ENCODE measurements at regions not wholly inside any gene's neighbourhood (a gene's known extent, or its start where the extent isn't known, plus 50 kb on each side); places are given as distances from the start of the nearest gene placed in this dataset.

DNA sequence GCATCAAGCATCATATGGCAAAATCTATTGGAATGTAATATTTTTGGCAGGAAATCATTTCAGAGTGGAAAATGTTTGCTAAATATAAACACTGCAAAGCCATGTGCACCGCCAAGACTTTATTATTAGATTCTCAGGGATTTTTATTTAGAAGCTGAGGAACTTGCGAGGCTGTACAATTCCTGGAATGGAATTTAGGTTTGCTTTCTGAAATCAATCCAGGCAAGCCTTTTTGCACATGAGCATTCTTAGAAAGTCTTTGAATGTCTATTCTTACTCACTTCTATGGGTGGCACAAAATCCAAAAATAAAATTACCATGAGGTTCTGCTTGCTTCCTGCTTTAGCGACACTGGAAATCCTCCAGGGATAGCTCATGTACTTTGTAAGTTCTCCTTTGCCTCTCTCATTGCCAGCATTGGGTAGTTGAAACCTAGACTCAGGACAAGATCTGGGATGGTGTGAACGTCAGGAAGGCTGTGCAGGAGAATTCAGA, 71.5 kb upstream of the PALM2AKAP2 start:
- DNase-seq (no peak), ATAC-seq (ENCODE audit: low read depth in 2 of 2) (no peak)
- Mint-ChIP-seq H3K27me3 (peaks cover 14 to 20% (median 16%) of the 10 kb centered on the region in 3 donors), H3K4me1 (no peaks in the 10 kb centered on the region), H3K9me3 (no peaks in the 10 kb centered on the region), H3K4me3 (no peak overlapping the region), H3K36me3 (no peaks in the 10 kb centered on the region), H3K27ac (no peak overlapping the region)

GRCh38 chr9:109709866-109710265, 70.1 kb upstream of the PALM2AKAP2 start:
- Mint-ChIP-seq H3K27ac (no peak overlapping the region), H3K27me3 (peaks cover 16 to 21% (median 18%) of the 10 kb centered on the region in 3 donors), H3K4me1 (no peaks in the 10 kb centered on the region), H3K4me3 (no peak overlapping the region), H3K36me3 (no peaks in the 10 kb centered on the region), H3K9me3 (no peaks in the 10 kb centered on the region)
- ATAC-seq (ENCODE audit: low read depth in 2 of 2) (no peak), DNase-seq (no peak)

DNA sequence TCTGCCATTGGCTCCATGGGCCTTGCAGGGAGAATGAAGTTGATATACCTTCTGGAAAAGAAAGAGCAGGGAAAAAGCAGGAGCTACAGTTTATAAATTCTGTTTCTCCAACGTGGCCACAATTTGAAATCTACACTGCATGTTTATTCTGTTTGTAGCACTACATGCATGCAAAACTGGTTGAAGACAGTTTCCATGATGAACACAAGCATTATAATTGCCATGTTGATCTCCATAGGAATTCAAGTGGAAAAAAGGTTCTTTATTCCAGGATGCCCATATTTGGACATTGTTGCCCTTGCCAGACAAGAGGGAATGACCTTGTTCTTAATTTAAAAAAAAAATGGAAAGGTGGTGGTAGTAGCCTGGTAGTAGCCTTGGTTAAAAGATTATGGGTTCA, 69.2 kb upstream of the PALM2AKAP2 start:
- ATAC-seq (ENCODE audit: low read depth in 2 of 2) (no peak), DNase-seq (no peak)
- H3K4me1 Mint-ChIP-seq: no peaks in the 10 kb centered on the region
- H3K27me3 Mint-ChIP-seq: peaks cover 10 to 21% (median 16%) of the 10 kb centered on the region in 3 donors
- no peak overlapping the region for H3K4me3 Mint-ChIP-seq
- H3K36me3 Mint-ChIP-seq: no peaks in the 10 kb centered on the region
- no peaks in the 10 kb centered on the region for H3K9me3 Mint-ChIP-seq
- H3K27ac Mint-ChIP-seq: no peak overlapping the region

GRCh38 chr9:109715344-109715743, 64.7 kb upstream of the PALM2AKAP2 start:
- Mint-ChIP-seq H3K36me3 (no peaks in the 10 kb centered on the region), H3K4me3 (no peak overlapping the region), H3K27ac (no peak overlapping the region), H3K27me3 (peaks cover 5 to 17% (median 7%) of the 10 kb centered on the region in 3 donors), H3K4me1 (no peaks in the 10 kb centered on the region), H3K9me3 (no peaks in the 10 kb centered on the region)
- no peak for ATAC-seq (ENCODE audit: low read depth in 2 of 2)
- no peak for DNase-seq

DNA sequence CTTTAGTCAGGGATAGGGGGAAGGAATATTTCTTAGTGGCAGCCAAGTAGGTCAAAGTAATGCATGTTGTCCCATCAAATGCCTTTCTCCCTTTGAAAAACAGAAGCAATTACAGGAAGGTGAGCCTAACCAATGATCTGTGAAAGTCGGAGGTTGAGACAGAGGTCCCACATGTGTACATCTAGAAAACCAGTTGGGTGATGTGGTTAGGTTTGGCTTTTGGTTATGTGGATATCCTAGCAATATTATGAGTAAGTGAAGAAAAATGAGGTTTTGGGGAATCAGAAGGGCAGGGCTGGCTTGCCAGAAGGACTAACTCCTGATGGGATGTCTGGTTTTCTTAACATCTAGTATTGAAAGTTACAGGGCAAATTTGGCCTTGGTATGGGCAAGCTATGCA, 63.4 kb upstream of the PALM2AKAP2 start:
- Mint-ChIP-seq H3K27ac (no peak overlapping the region), H3K4me1 (no peaks in the 10 kb centered on the region)

GRCh38 chr9:109717342-109717741, 62.7 kb upstream of the PALM2AKAP2 start:
- Mint-ChIP-seq H3K4me1 (no peaks in the 10 kb centered on the region), H3K27ac (no peak overlapping the region), H3K36me3 (no peaks in the 10 kb centered on the region), H3K27me3 (peaks cover 5 to 14% (median 7%) of the 10 kb centered on the region in 3 donors), H3K4me3 (no peak overlapping the region), H3K9me3 (peaks cover 0 to 2% (median 0%) of the 10 kb centered on the region in 7 donors)
- ATAC-seq (ENCODE audit: low read depth in 2 of 2): no peak
- DNase-seq: no peak

More for the DNA sequence above, 63.4 kb upstream of the PALM2AKAP2 start:
- no peaks in the 10 kb centered on the region for H3K9me3 Mint-ChIP-seq
- H3K27me3 Mint-ChIP-seq: peaks cover 5 to 14% (median 7%) of the 10 kb centered on the region in 3 donors
- no peaks in the 10 kb centered on the region for H3K36me3 Mint-ChIP-seq
- DNase-seq: no peak
- ATAC-seq (ENCODE audit: low read depth in 2 of 2): no peak
- H3K4me3 Mint-ChIP-seq: no peak overlapping the region

DNA sequence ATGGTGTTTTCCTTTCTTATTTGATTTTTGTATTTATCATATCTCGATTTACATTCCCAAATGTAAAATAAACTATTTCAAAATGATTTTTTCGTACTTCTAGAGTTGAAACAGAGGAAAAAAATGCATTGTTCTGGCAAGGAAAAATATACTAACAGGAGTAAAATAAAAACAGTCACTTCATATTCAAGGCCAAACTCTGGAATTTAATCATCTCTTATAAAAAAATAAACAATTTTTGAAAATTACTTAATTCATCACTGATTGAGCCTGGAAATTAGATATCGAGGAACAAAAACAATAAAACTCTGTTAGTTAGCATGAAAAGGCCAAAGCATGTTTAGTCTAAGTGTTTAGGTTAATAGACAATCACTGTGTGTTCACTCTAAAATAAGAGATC, 61.1 kb upstream of the PALM2AKAP2 start:
- H3K36me3 Mint-ChIP-seq: no peaks in the 10 kb centered on the region
- H3K27ac Mint-ChIP-seq: no peak overlapping the region
- DNase-seq: no peak
- H3K27me3 Mint-ChIP-seq: peaks cover 16 to 20% (median 19%) of the 10 kb centered on the region in 3 donors
- peaks cover 0 to 8% (median 0%) of the 10 kb centered on the region in 7 donors for H3K9me3 Mint-ChIP-seq
- no peak overlapping the region for H3K4me3 Mint-ChIP-seq
- H3K4me1 Mint-ChIP-seq: no peaks in the 10 kb centered on the region
- ATAC-seq (ENCODE audit: low read depth in 2 of 2): no peak

DNA sequence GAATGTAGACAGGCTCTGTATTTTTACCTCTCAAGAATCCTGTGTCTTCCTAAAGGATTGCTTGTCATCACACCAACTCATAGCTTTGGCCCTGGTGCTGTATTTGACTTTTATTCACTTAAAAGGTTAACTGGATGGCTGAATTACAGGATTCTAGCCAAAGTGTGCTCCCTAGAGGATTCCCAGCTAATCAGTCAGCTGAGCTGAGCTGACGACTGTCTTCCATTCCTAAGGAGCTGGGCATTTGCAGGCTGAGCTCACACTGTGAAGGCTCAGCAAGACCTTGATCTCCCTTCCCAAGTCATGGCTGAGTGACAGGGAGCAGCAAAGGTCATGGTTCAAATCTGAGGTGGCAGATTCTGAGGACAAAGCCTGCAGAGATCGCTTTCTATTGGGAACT, 59.0 kb upstream of the PALM2AKAP2 start:
- ATAC-seq (ENCODE audit: low read depth in 2 of 2): no peak
- H3K4me3 Mint-ChIP-seq: no peak overlapping the region
- H3K27me3 Mint-ChIP-seq: peaks cover 11 to 16% (median 13%) of the 10 kb centered on the region in 3 donors
- no peak for DNase-seq
- no peak overlapping the region for H3K27ac Mint-ChIP-seq
- H3K9me3 Mint-ChIP-seq: peaks cover 0 to 19% (median 4%) of the 10 kb centered on the region in 7 donors
- H3K4me1 Mint-ChIP-seq: no peaks in the 10 kb centered on the region
- H3K36me3 Mint-ChIP-seq: no peaks in the 10 kb centered on the region

- Mint-ChIP-seq H3K27ac (no peak overlapping the region), H3K36me3 (no peaks in the 10 kb centered on the region), H3K9me3 (peaks cover 0 to 20% (median 4%) of the 10 kb centered on the region in 7 donors), H3K4me3 (no peak overlapping the region), H3K4me1 (no peaks in the 10 kb centered on the region), H3K27me3 (peaks cover 11 to 22% (median 16%) of the 10 kb centered on the region in 3 donors)
- ATAC-seq (ENCODE audit: low read depth in 2 of 2) (no peak), DNase-seq (no peak)
Observed at GRCh38 chr9:109722007-109722406, 58.0 kb upstream of the PALM2AKAP2 start.

DNA sequence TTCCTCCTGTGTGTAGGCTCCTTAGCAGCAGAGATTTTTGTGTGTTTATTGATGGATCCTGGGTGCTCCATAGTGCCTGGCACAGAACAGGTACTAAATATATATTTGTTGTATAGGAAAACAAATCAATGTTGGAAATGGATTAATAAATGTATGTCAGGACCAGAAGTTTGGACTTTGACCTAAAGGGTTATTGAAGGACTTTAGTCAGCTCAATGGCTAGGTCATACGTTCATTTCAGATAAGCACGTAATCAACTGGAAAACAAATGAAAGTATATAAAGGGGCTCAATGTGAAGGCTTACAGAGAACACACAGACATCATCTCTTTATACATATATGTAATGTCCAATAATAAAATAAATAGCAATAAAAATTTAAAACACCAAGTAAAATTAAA, 56.2 kb upstream of the PALM2AKAP2 start:
- no peaks in the 10 kb centered on the region for H3K36me3 Mint-ChIP-seq
- DNase-seq: no peak
- peaks cover 11 to 22% (median 20%) of the 10 kb centered on the region in 3 donors for H3K27me3 Mint-ChIP-seq
- no peaks in the 10 kb centered on the region for H3K4me1 Mint-ChIP-seq
- H3K4me3 Mint-ChIP-seq: no peak overlapping the region
- peaks cover 0 to 20% (median 4%) of the 10 kb centered on the region in 7 donors for H3K9me3 Mint-ChIP-seq
- no peak overlapping the region for H3K27ac Mint-ChIP-seq
- ATAC-seq (ENCODE audit: low read depth in 2 of 2): no peak

- Mint-ChIP-seq H3K27me3 (peaks cover 11 to 22% (median 16%) of the 10 kb centered on the region in 3 donors), H3K4me3 (no peak overlapping the region), H3K27ac (no peak overlapping the region), H3K4me1 (no peaks in the 10 kb centered on the region), H3K36me3 (no peaks in the 10 kb centered on the region), H3K9me3 (peaks cover 0 to 20% (median 4%) of the 10 kb centered on the region in 7 donors)
- ATAC-seq (ENCODE audit: low read depth in 2 of 2): no peak
- no peak for DNase-seq
Observed at GRCh38 chr9:109725460-109725859, 54.5 kb upstream of the PALM2AKAP2 start.

DNA sequence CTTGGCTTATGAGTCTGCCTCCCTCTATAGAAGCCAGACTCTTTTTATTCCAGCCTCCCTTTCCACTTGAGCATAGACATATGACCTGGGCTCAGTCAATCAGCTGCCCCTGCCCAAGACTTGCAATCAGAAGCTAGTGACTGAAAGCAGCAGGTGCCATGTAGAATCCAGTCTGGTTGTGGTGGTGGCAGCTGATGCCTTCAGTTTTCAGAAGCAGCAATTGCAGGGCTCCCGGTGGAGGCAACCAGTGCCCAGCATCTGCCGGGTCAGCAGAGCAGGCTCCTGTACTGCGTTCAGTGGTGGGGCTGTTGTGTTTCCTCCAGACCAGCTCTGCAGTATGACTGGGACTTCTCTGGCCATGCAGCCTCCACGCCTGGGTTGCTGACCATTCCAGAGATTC, 53.9 kb upstream of the PALM2AKAP2 start:
- DNase-seq (no peak), ATAC-seq (ENCODE audit: low read depth in 2 of 2) (no peak)
- Mint-ChIP-seq H3K27ac (no peak overlapping the region), H3K9me3 (peaks cover 0 to 20% (median 4%) of the 10 kb centered on the region in 7 donors), H3K4me1 (no peaks in the 10 kb centered on the region), H3K36me3 (no peaks in the 10 kb centered on the region), H3K27me3 (peaks cover 13 to 22% (median 16%) of the 10 kb centered on the region in 3 donors), H3K4me3 (no peak overlapping the region)

DNA sequence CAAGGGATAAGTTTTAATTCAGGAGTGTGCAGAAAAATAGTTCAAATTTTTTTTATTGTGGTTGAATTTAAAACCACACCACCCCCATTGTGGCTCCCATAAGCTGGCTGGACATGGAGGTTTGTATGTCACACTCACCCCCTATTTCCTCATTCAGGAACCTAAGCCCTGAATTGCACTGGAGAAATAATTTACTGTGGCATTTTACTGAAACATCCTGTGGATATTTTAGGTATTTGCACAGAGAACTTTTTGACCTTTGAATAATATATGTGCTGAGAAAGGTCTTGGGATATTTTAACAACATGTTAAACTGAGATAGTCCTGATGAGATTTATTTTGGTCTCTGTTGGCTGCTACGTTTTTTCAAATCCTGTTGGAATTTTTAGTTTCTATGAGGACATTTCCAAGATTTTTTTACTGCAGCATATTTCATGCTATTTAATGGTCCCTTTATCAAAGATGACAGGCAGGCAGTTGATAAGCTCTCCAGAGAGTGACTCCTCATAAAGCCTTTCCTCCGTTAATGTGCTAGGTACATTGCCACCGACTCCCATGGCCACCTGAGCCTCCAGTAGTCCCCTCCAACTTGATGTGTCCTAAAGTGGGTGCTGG, 51.2 kb upstream of the PALM2AKAP2 start:
- DNase-seq (no peak), ATAC-seq (ENCODE audit: low read depth in 2 of 2) (no peak)
- H3K9me3 Mint-ChIP-seq: peaks cover 0 to 12% (median 3%) of the 10 kb centered on the region in 7 donors
- no peak overlapping the region for H3K27ac Mint-ChIP-seq
- H3K4me1 Mint-ChIP-seq: no peaks in the 10 kb centered on the region
- peaks cover 20 to 23% (median 21%) of the 10 kb centered on the region in 3 donors for H3K27me3 Mint-ChIP-seq
- no peak overlapping the region for H3K4me3 Mint-ChIP-seq
- H3K36me3 Mint-ChIP-seq: no peaks in the 10 kb centered on the region

- H3K36me3 Mint-ChIP-seq: no peaks in the 10 kb centered on the region
- H3K4me1 Mint-ChIP-seq: no peaks in the 10 kb centered on the region
- H3K27ac Mint-ChIP-seq: no peak overlapping the region
- H3K4me3 Mint-ChIP-seq: no peak overlapping the region
- no peak for ATAC-seq (ENCODE audit: low read depth in 2 of 2)
- peaks cover 0 to 12% (median 3%) of the 10 kb centered on the region in 7 donors for H3K9me3 Mint-ChIP-seq
- DNase-seq: no peak
- peaks cover 20 to 23% (median 22%) of the 10 kb centered on the region in 3 donors for H3K27me3 Mint-ChIP-seq
Observed at GRCh38 chr9:109729513-109729912, 50.5 kb upstream of the PALM2AKAP2 start.
